ENCODE measurements at regions not wholly inside any gene's neighbourhood (a gene's known extent, or its start where the extent isn't known, plus 50 kb on each side); places are given as distances from the start of the nearest gene placed in this dataset.
"Not testable (repeated sequence)": the region's sequence is repeated elsewhere in the genome, so short reads cannot be mapped to it uniquely, and the experiment has no call there.

DNA sequence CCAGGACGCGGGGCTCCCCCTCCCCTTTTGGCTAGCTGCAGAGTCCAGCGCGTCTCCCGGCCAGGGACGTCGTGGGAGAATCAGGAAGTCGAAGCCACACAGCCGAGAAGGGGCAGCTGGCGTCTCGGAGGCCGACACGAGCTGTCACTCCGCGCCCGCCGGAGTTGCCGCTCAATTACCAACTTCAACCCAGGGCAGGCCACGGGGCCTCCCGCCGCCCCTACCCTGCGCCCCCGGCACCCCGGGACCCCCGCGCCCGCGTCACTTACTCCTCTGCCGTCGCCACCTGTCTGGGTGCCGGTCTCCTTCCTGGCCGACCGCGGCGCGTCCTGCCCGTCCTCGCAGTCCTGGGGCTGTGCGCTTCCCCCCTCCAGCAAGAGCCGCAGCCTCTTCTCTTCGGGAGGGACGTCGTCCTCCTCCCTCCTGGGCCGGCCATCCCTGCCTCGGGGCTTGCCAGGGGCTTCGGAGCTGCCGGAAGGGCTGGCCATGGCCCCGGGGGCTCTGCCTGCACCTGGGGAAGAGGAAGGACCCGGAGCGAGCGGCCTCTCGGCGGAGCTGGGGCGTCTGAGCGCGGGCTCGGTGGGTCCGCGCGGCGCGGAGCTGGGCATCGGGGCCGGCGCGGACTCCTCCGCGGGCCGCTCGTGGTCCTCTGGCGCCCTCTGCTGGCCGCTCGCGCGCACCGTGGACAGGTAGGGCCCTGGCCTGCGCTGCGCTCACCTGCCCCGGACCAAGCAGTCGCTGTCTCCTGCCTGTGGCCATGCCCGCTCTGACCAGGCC, 65.6 kb upstream of the CLEC6A start:
- DNase-seq (ENCODE audit: low spot score), result peak; percentile 31

GRCh38 chr12:8396225-8397071, 59.3 kb upstream of the CLEC6A start:
- peak; percentile 22 for DNase-seq (ENCODE audit: low spot score)

DNA sequence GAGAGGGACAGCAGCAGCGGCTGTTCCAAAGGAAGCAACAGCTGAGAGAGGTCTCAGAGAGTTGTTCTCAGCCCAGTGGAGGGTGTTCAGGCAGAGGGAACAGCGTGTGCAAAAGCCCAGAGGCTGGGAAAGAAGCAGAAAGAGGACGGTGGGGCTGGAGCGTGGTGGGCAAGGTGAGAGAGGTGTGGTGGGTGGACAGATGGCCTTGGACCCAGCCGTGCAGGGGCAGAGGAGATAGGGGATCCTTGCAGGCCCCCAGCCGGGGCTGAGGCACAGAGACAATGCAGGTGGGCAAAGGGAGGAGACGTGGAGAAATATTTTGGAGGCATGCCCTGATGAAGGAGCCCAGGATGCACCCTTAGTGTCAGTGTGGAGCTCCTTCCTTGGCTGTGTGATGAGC, 58.4 kb upstream of the CLEC6A start:
- not testable (repeated sequence) for DNase-seq (ENCODE audit: low spot score)

GRCh38 chr12:8399496-8400034, 56.2 kb upstream of the CLEC6A start:
- not testable (repeated sequence) for DNase-seq (ENCODE audit: low spot score)

GRCh38 chr12:8403834-8404233, 51.9 kb upstream of the CLEC6A start:
- peak; percentile 44 for DNase-seq (ENCODE audit: low spot score)

DNA sequence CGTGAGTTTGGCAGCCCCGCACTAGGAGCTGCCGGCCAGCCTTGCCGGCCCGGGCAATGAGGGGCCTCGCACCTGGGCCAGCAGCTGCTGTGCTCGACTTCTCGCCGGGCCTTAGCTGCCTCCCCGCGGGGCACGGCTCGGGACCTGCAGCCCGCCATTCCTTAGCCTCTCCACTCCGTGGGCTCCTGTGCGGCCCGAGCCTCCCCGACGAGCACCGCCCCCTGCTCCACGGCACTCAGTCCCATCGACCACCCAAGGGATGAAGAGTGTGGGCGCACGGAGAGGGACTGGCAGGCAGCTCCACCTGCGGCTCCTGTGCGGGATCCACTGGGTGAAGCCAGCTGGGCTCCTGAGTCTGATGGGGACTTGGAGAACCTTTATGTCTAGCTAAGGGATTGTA, 51.4 kb upstream of the CLEC6A start:
- DNase-seq (ENCODE audit: low spot score), result not testable (repeated sequence)

Small RNAs in the stretch of these regions (small RNA-seq; reads per million reads assigned to genes)
- gene AC092745.3, result 0 reads per million in 2 experiments

Data from SK-N-DZ (cell line).